ENCODE measurements at regions not wholly inside any gene's neighbourhood (a gene's known extent, or its start where the extent isn't known, plus 50 kb on each side); places are given as distances from the start of the nearest gene placed in this dataset.

- no peak for TF ChIP-seq TAF1 (IDR thresholded peaks at IDR 0.05; ENCODE audit: low read depth)
- no peak for TF ChIP-seq ZBTB7A (IDR thresholded peaks at IDR 0.05; ENCODE audit: low read depth)
- no peak for TF ChIP-seq REST (IDR thresholded peaks at IDR 0.05; ENCODE audit: low read depth)
- no peak for TF ChIP-seq MAX (IDR thresholded peaks at IDR 0.05)
Observed at GRCh38 chr12:114779647-114780046, 95.7 kb upstream of the TBX3 start.
